WTC11 (cell line): ENCODE measurements at regions not wholly inside any gene's neighbourhood (a gene's known extent, or its start where the extent isn't known, plus 50 kb on each side); places are given as distances from the start of the nearest gene placed in this dataset.
A peak's percentile ranks its signal among the peaks of the same experiment; 100 is the strongest.

Experiments used
- ATAC-seq: fragments of 200-7000 bp; cut with Tn5 transposase; 2 replicates; pipeline ENCODE4 v1.10.0; 2021; ENCODE audit warnings: mild to moderate bottlenecking, moderate library complexity
- CTCF ChIA-PET: fragments of 300-600 bp; sonication (Branson Sonifier 250); formaldehyde crosslinking; loops from one replicate; lab custom pipeline; 2021; ENCODE audit warnings: antibody characterized with exemption; lab: Charles Lee
- POLR2A ChIA-PET: fragments of 350-600 bp; sonication (Branson Sonifier 250); formaldehyde crosslinking; loops from one replicate; lab custom pipeline; 2021; ENCODE audit warnings: antibody characterized with exemption; lab: Charles Lee
- DNase-seq: peaks from one replicate; pipeline ENCODE4 v3.0.0; 2021; ENCODE audit warnings: low spot score
- H3K27ac Mint-ChIP-seq: 2 replicates; pipeline ENCODE4 v1.8.0; 2021; ENCODE audit warnings: mixed read lengths
- H3K27me3 Mint-ChIP-seq: 2 replicates; pipeline ENCODE4 v1.8.0; 2021; ENCODE audit warnings: low read depth, mild to moderate bottlenecking, moderate library complexity, mixed read lengths
- H3K36me3 Mint-ChIP-seq: 2 replicates; pipeline ENCODE4 v1.8.0; 2021; ENCODE audit warnings: mixed read lengths
- H3K4me1 Mint-ChIP-seq: 2 replicates; pipeline ENCODE4 v1.8.0; 2022; ENCODE audit warnings: mixed read lengths
- H3K4me3 Mint-ChIP-seq: 2 replicates; pipeline ENCODE4 v1.8.0; 2021; ENCODE audit warnings: mild to moderate bottlenecking, moderate library complexity, mixed read lengths
- H3K9me3 Mint-ChIP-seq: 2 replicates; pipeline ENCODE4 v1.8.0; 2021; ENCODE audit warnings: mixed read lengths
- AR ChIP-seq: fragments of 250-450 bp; sonication (Bioruptor Pico); IDR thresholded peaks from 2 replicates; pipeline ENCODE4 v1.9.0; 2021; ENCODE audit warnings: mild to moderate bottlenecking
- ATF1 ChIP-seq: sonication (generic); formaldehyde crosslinking; IDR thresholded peaks from 2 replicates; pipeline ENCODE4 v1.8.1; 2023; ENCODE audit warnings: mild to moderate bottlenecking, moderate library complexity, missing genetic modification reagents
- ATF6 ChIP-seq: sonication (generic); formaldehyde crosslinking; IDR thresholded peaks from 2 replicates; pipeline ENCODE4 v1.8.1; 2023; ENCODE audit warnings: mild to moderate bottlenecking, missing genetic modification reagents
- CBFB ChIP-seq: sonication (generic); formaldehyde crosslinking; IDR thresholded peaks from 2 replicates; pipeline ENCODE4 v1.8.1; 2022; ENCODE audit warnings: mild to moderate bottlenecking, low read depth, missing genetic modification reagents
- CREM ChIP-seq: sonication (generic); formaldehyde crosslinking; IDR thresholded peaks from 2 replicates; pipeline ENCODE4 v1.8.1; 2022; ENCODE audit warnings: mild to moderate bottlenecking, missing genetic modification reagents, moderate library complexity
- CTCF ChIP-seq: fragments of 200-600 bp; IDR thresholded peaks from 2 replicates; pipeline ENCODE4 v1.8.0; 2022; ENCODE audit warnings: antibody characterized with exemption
- E2F1 ChIP-seq: sonication (generic); formaldehyde crosslinking; IDR thresholded peaks from 2 replicates; pipeline ENCODE4 v1.8.0; 2022; ENCODE audit warnings: mild to moderate bottlenecking, missing genetic modification reagents
- ETV6 ChIP-seq: sonication (generic); formaldehyde crosslinking; IDR thresholded peaks from 2 replicates; pipeline ENCODE4 v1.8.1; 2022; ENCODE audit warnings: mild to moderate bottlenecking, missing genetic modification reagents
- FOXK1 ChIP-seq: sonication (generic); formaldehyde crosslinking; IDR thresholded peaks from 2 replicates; pipeline ENCODE4 v1.8.0; 2022; ENCODE audit warnings: mild to moderate bottlenecking, moderate library complexity, missing genetic modification reagents
- FOXP4 ChIP-seq: sonication (generic); formaldehyde crosslinking; IDR thresholded peaks from 2 replicates; pipeline ENCODE4 v1.8.0; 2022; ENCODE audit warnings: mild to moderate bottlenecking, missing genetic modification reagents
- MLX ChIP-seq: sonication (generic); formaldehyde crosslinking; IDR thresholded peaks from 2 replicates; pipeline ENCODE4 v1.8.1; 2023; ENCODE audit warnings: mild to moderate bottlenecking, missing genetic modification reagents, moderate library complexity
- NFYB ChIP-seq: sonication (generic); formaldehyde crosslinking; conservative IDR thresholded peaks from 2 replicates; pipeline ENCODE4 v1.8.0; 2022; ENCODE audit warnings: low read depth, missing genetic modification reagents
- SMAD4 ChIP-seq: sonication (generic); formaldehyde crosslinking; IDR thresholded peaks from 2 replicates; pipeline ENCODE4 v1.8.0; 2022; ENCODE audit warnings: mild to moderate bottlenecking, missing genetic modification reagents
- TCF7 ChIP-seq: sonication (generic); formaldehyde crosslinking; IDR thresholded peaks from 2 replicates; pipeline ENCODE4 v1.8.0; 2022; ENCODE audit warnings: mild to moderate bottlenecking, low read depth, missing genetic modification reagents, moderate library complexity
- ZMAT4 ChIP-seq: fragments of 250-450 bp; sonication (Bioruptor Pico); IDR thresholded peaks from 2 replicates; pipeline ENCODE4 v1.9.0; 2021; ENCODE audit warnings: mild to moderate bottlenecking
- ZNF138 ChIP-seq: sonication (generic); formaldehyde crosslinking; conservative IDR thresholded peaks from 2 replicates; pipeline ENCODE4 v1.8.1; 2022; ENCODE audit warnings: mild to moderate bottlenecking, moderate library complexity, missing genetic modification reagents
- ZNF416 ChIP-seq: fragments of 250-450 bp; sonication (Bioruptor Pico); IDR thresholded peaks from 2 replicates; pipeline ENCODE4 v1.9.0; 2021; ENCODE audit warnings: mild to moderate bottlenecking, inconsistent platforms

- Mint-ChIP-seq H3K27me3 (no peaks in the 10 kb centered on the region), H3K36me3 (no peaks in the 10 kb centered on the region), H3K4me3 (no peak overlapping the region), H3K27ac (no peak overlapping the region), H3K4me1 (peaks cover 6% of the 10 kb centered on the region)
- CTCF ChIA-PET, result interaction anchor here (1.2 kb wide), 1 partner anchor 25 kb away, joined by 3 read pairs; no protein-coding TSS in a partner anchor
- DNase-seq, result no peak
- TF ChIP-seq CBFB (CRISPR knock-in tag) (no peak), ZMAT4 (no peak), FOXP4 (CRISPR knock-in tag) (no peak), CREM (CRISPR knock-in tag) (no peak), ZNF416 (CRISPR knock-in tag) (no peak), E2F1 (CRISPR knock-in tag) (no peak), NFYB (CRISPR knock-in tag) (no peak), FOXK1 (no peak), SMAD4 (CRISPR knock-in tag) (no peak), AR (CRISPR knock-in tag) (no peak), TCF7 (CRISPR knock-in tag) (no peak), CTCF (no peak), ZNF138 (no peak), MLX (CRISPR knock-in tag) (no peak)
- TF ChIP-seq, all 79 proteins: peak for 0
- POLR2A ChIA-PET, result interaction anchor here (1.5 kb wide), 1 partner anchor 21 kb away, joined by 5 read pairs; no protein-coding TSS in a partner anchor
- ATAC-seq, result peak; percentile 18; the same call in 1 of the 2 replicates
- H3K9me3 Mint-ChIP-seq, result no peaks in the 10 kb centered on the region
Measured at GRCh38 chr3:196135693-196136639, 54.1 kb upstream of the TFRC start.

GRCh38 chr3:196134691-196135090 lies 52.8 kb upstream of the TFRC start:
- ATAC-seq (no peak), DNase-seq (no peak)
- Mint-ChIP-seq H3K27ac (no peak overlapping the region), H3K9me3 (0 out of 2 replicates have a peak, but pooled peaks cover 3% of the 10 kb centered on the region), H3K36me3 (no peaks in the 10 kb centered on the region), H3K4me1 (peaks cover 6% of the 10 kb centered on the region), H3K27me3 (no peaks in the 10 kb centered on the region), H3K4me3 (no peak overlapping the region)
- POLR2A ChIA-PET, result interaction anchor here (1.5 kb wide), 1 partner anchor 22 kb away, joined by 5 read pairs; no protein-coding TSS in a partner anchor
- CTCF ChIA-PET, result no interaction called here
- TF ChIP-seq ATF1 (CRISPR knock-in tag), result no peak
- no peak for TF ChIP-seq ATF6 (CRISPR knock-in tag)
- TF ChIP-seq ETV6 (CRISPR knock-in tag), result no peak
- no peak for TF ChIP-seq FOXP4 (CRISPR knock-in tag)
